Heart right ventricle (tissue), 16 donors: ENCODE measurements at regions not wholly inside any gene's neighbourhood (a gene's known extent, or its start where the extent isn't known, plus 50 kb on each side); places are given as distances from the start of the nearest gene placed in this dataset.
A peak's percentile ranks its signal among the peaks of the same experiment; 100 is the strongest.

Source experiments
- ATAC-seq, 8 donors: fragments of 200-7000 bp; cut with Tn5 transposase; one replicate each; pipeline ENCODE4 v1.9.1; 2020; ENCODE audit warnings: mild to moderate bottlenecking in 8 of 8, moderate library complexity in 8 of 8, moderate number of reproducible peaks in 1 of 8
- DNase-seq, 2 donors: peaks; one replicate each; pipeline ENCODE4 v3.0.0-alpha.2; 2020
- H3K27ac ChIP-seq, 10 donors: fragments of 200-600 bp; sonication (generic) in 2 of 10; one replicate each; pipeline versions ENCODE4 v1.5.0 to v1.8.0; 2020 to 2022; ENCODE audit warnings: mild to moderate bottlenecking in 3 of 10
- H3K27me3 ChIP-seq, 7 donors: fragments of 200-600 bp; one replicate each; pipeline ENCODE4 v1.8.0; 2021 to 2022; ENCODE audit warnings: mild to moderate bottlenecking in 2 of 7
- H3K36me3 ChIP-seq, 9 donors: fragments of 200-600 bp; sonication (generic) in 1 of 9; one replicate each; pipeline versions ENCODE4 v1.5.0 to v1.8.0; 2020 to 2022; ENCODE audit warnings: mild to moderate bottlenecking in 2 of 9
- H3K4me1 ChIP-seq, 9 donors: fragments of 200-600 bp; sonication (generic) in 1 of 9; one replicate each; pipeline versions ENCODE4 v1.5.0 to v1.8.0; 2020 to 2022; ENCODE audit warnings: mild to moderate bottlenecking in 4 of 9
- H3K4me3 ChIP-seq, 10 donors: fragments of 200-600 bp; sonication (generic) in 2 of 10; one replicate each; pipeline versions ENCODE4 v1.5.0 to v1.8.0; 2020 to 2022; ENCODE audit warnings: mild to moderate bottlenecking in 7 of 10, moderate library complexity in 2 of 10
- H3K9me3 ChIP-seq, 11 donors: fragments of 200-600 bp in 10 of 11; sonication (generic) in 2 of 11; one replicate each; pipeline versions ENCODE4 v1.5.0 to v1.8.0; 2013 to 2022; ENCODE audit warnings: mild to moderate bottlenecking in 2 of 11, control low read depth in 1 of 11, moderate library complexity in 1 of 11
- CTCF ChIP-seq, 9 donors: fragments of 200-600 bp; sonication (generic) in 2 of 9; IDR thresholded peaks; one replicate each; pipeline versions ENCODE4 v1.5.0 to v1.8.0; 2021 to 2022; ENCODE audit warnings: antibody characterized with exemption in 9 of 9, mild to moderate bottlenecking in 5 of 9, moderate library complexity in 1 of 9
- WGBS, 2 donors: extraction: QIAGEN DNeasy Blood & Tissue Kit; methylation state at CpG; one replicate each; pipeline ENCODE4 v1.1.7; 2013; ENCODE audit warnings: inconsistent platforms in 1 of 2; 5-methylcytosine and 5-hydroxymethylcytosine counted together
- intact Hi-C, 10 donors: fragments of 100-400 bp; cut with DNase I; formaldehyde crosslinking; loops; one replicate each; pipeline versions ENCODE4 v1.11.1 to v1.14.2; 2022
- donor health status: Arrhythmogenic right ventricular cardiomyopathy.
- donor health status: ischemic (EF 13 %, LVEDD 7.1; RV severe dilation, severe dysfunction).
- donor health status: healthy with polysubstance abuse.
- donor health status: DM: no; HTN: yes; CAD: no.
- donor health status: DM: no; HTN: no; CAD: no.
- donor health status: ischemic (EF 25% LVEDD 6.9; RV normal size, moderate dysfunction).
- donor health status: ischemic (EF 25% LVEDD 5.7; RV mildly dilated, moderate dysfunction).
- donor health status: healthy.
- donor health status: DM: yes; HTN: yes; CAD: no.
- donor health status: Ischemic cardiomyopathy.
- donor health status: ischemic (EF 35%, LVEDD 5.7; RV mildly dilated, moderate dysfunction).
- donor health status: nonischemic (EF 11% LVEDD 7.7; RV severe dilation, severe dysfunction).
- donor health status: DM: yes; HTN: yes; CAD: no.
- donor health status: PGD.
- donor health status: ischemic (EF 29% LVEDD 5.4; RV normal size, mild dysfunction).
- donor health status: nonischemic (EF 23%, LVEDD 6.1; RV moderate dilation, normal function).

- intact Hi-C loops: no loop called here
- Histone ChIP-seq H3K27ac (no peak overlapping the region), H3K27me3 (peaks cover 0 to 1% (median 0%) of the 10 kb centered on the region in 7 donors), H3K4me3 (no peak overlapping the region), H3K9me3 (no peaks in the 10 kb centered on the region), H3K36me3 (no peaks in the 10 kb centered on the region), H3K4me1 (no peaks in the 10 kb centered on the region)
- 83 to 92% methylated on average over 1 of the region's 1 CpG for WGBS, 2 donors
- DNase-seq (no peak), ATAC-seq (no peak)
- no peak for TF ChIP-seq CTCF (IDR thresholded peaks at IDR 0.05)
Observed at GRCh38 chr22:27597703-27598444, 203.7 kb downstream of the MN1 start.

GRCh38 chr22:27598792-27599191, 202.8 kb downstream of the MN1 start:
- Histone ChIP-seq H3K9me3 (no peaks in the 10 kb centered on the region), H3K4me1 (no peaks in the 10 kb centered on the region), H3K27ac (no peak overlapping the region), H3K27me3 (peaks cover 0 to 3% (median 0%) of the 10 kb centered on the region in 7 donors), H3K36me3 (no peaks in the 10 kb centered on the region), H3K4me3 (no peak overlapping the region)
- no peak for TF ChIP-seq CTCF (IDR thresholded peaks at IDR 0.05)
- 69 to 83% methylated on average over 1 of the region's 1 CpG for WGBS, 2 donors
- intact Hi-C loops: no loop called here
- DNase-seq: no peak
- no peak for ATAC-seq

- no peaks in the 10 kb centered on the region for H3K4me1 ChIP-seq
- intact Hi-C loops: no loop called here
- H3K27me3 ChIP-seq: peaks cover 0 to 3% (median 0%) of the 10 kb centered on the region in 7 donors
- no peak overlapping the region for H3K4me3 ChIP-seq
- DNase-seq (no peak), ATAC-seq (peak in 2 of 8 donors; percentile 26 to 32)
- H3K27ac ChIP-seq: no peak overlapping the region
- H3K9me3 ChIP-seq: peaks cover 0 to 7% (median 0%) of the 10 kb centered on the region in 11 donors
- no peak for TF ChIP-seq CTCF (IDR thresholded peaks at IDR 0.05)
- H3K36me3 ChIP-seq: no peaks in the 10 kb centered on the region
- 61 to 68% methylated on average over 9 of the region's 9 CpGs for WGBS, 2 donors
Observed at GRCh38 chr22:27601195-27601594, 200.4 kb downstream of the MN1 start.

GRCh38 chr22:27602390-27602789, 199.2 kb downstream of the MN1 start:
- ATAC-seq (no peak), DNase-seq (no peak)
- TF ChIP-seq CTCF (IDR thresholded peaks at IDR 0.05): no peak
- intact Hi-C loops: no loop called here
- H3K36me3 ChIP-seq: no peaks in the 10 kb centered on the region
- H3K4me1 ChIP-seq: no peaks in the 10 kb centered on the region
- H3K27ac ChIP-seq: no peak overlapping the region
- H3K27me3 ChIP-seq: peaks cover 0 to 3% (median 0%) of the 10 kb centered on the region in 7 donors
- peaks cover 0 to 7% (median 0%) of the 10 kb centered on the region in 11 donors for H3K9me3 ChIP-seq
- no peak overlapping the region for H3K4me3 ChIP-seq
- 64 to 65% methylated on average over 6 of the region's 6 CpGs for WGBS, 2 donors
